Gastroesophageal sphincter (tissue), 4 donors: ENCODE measurements at regions not wholly inside any gene's neighbourhood (a gene's known extent, or its start where the extent isn't known, plus 50 kb on each side); places are given as distances from the start of the nearest gene placed in this dataset.

Source experiments
- ATAC-seq: fragments of 150-250 bp; one replicate; pipeline ENCODE4 v1.9.1; 2016; ENCODE audit warnings: mild to moderate bottlenecking, moderate library complexity
- H3K27ac ChIP-seq, 4 donors: fragments of 200-600 bp; sonication (generic) in 3 of 4; 1 replicate in 3 of 4; 2 replicates in 1 of 4; pipeline ENCODE4 v1.5.1; 2016 to 2019
- H3K27me3 ChIP-seq: fragments of 200-600 bp; sonication (generic); one replicate; pipeline ENCODE4 v1.5.1; 2019
- H3K36me3 ChIP-seq, 2 donors: fragments of 200-600 bp; sonication (generic); one replicate each; pipeline ENCODE4 v1.5.1; 2019; ENCODE audit warnings: control low read depth in 1 of 2
- H3K4me1 ChIP-seq, 3 donors: fragments of 200-600 bp; sonication (generic); 1 replicate in 2 of 3; 2 replicates in 1 of 3; pipeline ENCODE4 v1.5.1; 2016 to 2019; ENCODE audit warnings: control low read depth in 2 of 3
- H3K4me3 ChIP-seq, 2 donors: fragments of 200-600 bp; sonication (generic); one replicate each; pipeline ENCODE4 v1.5.1; 2019; ENCODE audit warnings: mild to moderate bottlenecking in 1 of 2, moderate library complexity in 1 of 2
- H3K9me3 ChIP-seq, 3 donors: fragments of 200-600 bp; sonication (generic); one replicate each; pipeline ENCODE4 v1.5.1; 2017 to 2019; ENCODE audit warnings: control low read depth in 2 of 3
- EP300 ChIP-seq: sonication (generic); formaldehyde crosslinking; IDR thresholded peaks from one replicate; pipeline ENCODE4 v1.6.1; 2017; ENCODE audit warnings: antibody characterized with exemption, mild to moderate bottlenecking
- POLR2A ChIP-seq, 2 donors: fragments of 450-650 bp; IDR thresholded peaks; one replicate each; pipeline ENCODE4 v1.6.1; 2017; ENCODE audit warnings: antibody characterized with exemption in 2 of 2, mild to moderate bottlenecking in 2 of 2, moderate library complexity in 1 of 2
- POLR2AphosphoS5 ChIP-seq: sonication (generic); formaldehyde crosslinking; IDR thresholded peaks from one replicate; pipeline ENCODE4 v1.6.1; 2017; ENCODE audit warnings: antibody characterized with exemption
- WGBS, 2 donors: methylation state at CpG; one replicate each; pipeline ENCODE4 v1.1.5; 2018; ENCODE audit warnings: low coverage in 1 of 2; 5-methylcytosine and 5-hydroxymethylcytosine counted together
- TF ChIP-seq, protein P1 (sequence below), 4 experiments: fragments of 200-600 bp in 2 of 4; fragments of 450-650 bp in 2 of 4; sonication (generic) in 1 of 4; IDR thresholded peaks; one replicate each; pipeline ENCODE4 v1.5.1; 2017 to 2019; ENCODE audit warnings: antibody characterized with exemption in 4 of 4, mild to moderate bottlenecking in 2 of 4, moderate library complexity in 2 of 4

DNA sequence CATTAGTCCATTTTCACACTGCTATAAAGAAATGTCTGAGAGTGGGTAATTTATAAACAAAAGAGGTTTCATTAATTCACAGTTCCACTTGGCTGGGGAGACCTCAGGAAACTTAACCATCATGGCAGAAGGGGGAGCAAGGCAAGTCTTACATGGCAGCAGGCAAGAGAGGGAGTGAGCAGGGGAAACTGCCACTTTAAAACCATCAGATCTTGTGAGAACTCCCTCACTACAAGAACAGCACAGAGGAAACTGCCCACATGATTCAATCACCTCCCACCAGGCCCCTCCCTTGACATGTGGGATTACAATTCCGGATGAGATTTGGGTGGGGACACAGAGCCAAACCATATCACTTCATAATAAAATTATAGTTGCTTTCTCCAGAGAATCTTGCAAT is 365.5 kb upstream of the ID2 start:
- no peak overlapping the region for H3K27ac ChIP-seq
- H3K36me3 ChIP-seq, result no peaks in the 10 kb centered on the region
- no peak overlapping the region for H3K4me3 ChIP-seq
- WGBS, 2 donors, result 14 to 20% methylated on average over 1 of the region's 1 CpG
- ATAC-seq, result no peak
- no peaks in the 10 kb centered on the region for H3K9me3 ChIP-seq
- no peak for TF ChIP-seq EP300
- TF ChIP-seq, protein P1, sequence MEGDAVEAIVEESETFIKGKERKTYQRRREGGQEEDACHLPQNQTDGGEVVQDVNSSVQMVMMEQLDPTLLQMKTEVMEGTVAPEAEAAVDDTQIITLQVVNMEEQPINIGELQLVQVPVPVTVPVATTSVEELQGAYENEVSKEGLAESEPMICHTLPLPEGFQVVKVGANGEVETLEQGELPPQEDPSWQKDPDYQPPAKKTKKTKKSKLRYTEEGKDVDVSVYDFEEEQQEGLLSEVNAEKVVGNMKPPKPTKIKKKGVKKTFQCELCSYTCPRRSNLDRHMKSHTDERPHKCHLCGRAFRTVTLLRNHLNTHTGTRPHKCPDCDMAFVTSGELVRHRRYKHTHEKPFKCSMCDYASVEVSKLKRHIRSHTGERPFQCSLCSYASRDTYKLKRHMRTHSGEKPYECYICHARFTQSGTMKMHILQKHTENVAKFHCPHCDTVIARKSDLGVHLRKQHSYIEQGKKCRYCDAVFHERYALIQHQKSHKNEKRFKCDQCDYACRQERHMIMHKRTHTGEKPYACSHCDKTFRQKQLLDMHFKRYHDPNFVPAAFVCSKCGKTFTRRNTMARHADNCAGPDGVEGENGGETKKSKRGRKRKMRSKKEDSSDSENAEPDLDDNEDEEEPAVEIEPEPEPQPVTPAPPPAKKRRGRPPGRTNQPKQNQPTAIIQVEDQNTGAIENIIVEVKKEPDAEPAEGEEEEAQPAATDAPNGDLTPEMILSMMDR (IDR thresholded peaks at IDR 0.05), result no peak
- TF ChIP-seq POLR2AphosphoS5, result no peak
- no peak for TF ChIP-seq POLR2A (IDR thresholded peaks at IDR 0.05)
- no peaks in the 10 kb centered on the region for H3K27me3 ChIP-seq
- peaks cover 0 to 3% (median 0%) of the 10 kb centered on the region in 3 donors for H3K4me1 ChIP-seq

DNA sequence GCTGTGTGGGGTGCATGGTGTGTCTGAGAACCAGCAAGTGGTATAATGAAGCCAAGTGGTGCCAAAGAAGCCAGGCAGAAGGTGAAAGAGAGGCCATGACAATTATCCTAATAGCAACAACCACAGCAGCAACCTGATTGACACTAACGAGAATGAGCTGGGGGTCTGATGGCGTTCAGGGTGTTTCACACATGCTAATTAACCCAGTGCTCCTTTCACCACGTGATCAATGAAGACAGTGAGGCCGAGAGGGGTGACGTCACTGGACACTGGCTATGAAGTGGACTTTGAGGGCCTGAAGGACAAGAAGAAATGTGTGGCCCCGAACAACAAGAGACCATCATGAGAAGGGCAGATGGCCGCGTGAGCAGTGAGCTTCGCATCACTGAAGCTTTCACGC is 364.4 kb upstream of the ID2 start:
- Histone ChIP-seq H3K4me3 (no peak overlapping the region), H3K27ac (no peak overlapping the region), H3K4me1 (peaks cover 0 to 3% (median 0%) of the 10 kb centered on the region in 3 donors), H3K9me3 (no peaks in the 10 kb centered on the region), H3K27me3 (no peaks in the 10 kb centered on the region), H3K36me3 (no peaks in the 10 kb centered on the region)
- WGBS, 2 donors, result 80 to 91% methylated on average over 7 to 9 of the region's 10 CpGs
- ATAC-seq, result no peak
- TF ChIP-seq, protein P1 (IDR thresholded peaks at IDR 0.05), result no peak
- TF ChIP-seq POLR2A (IDR thresholded peaks at IDR 0.05) (no peak), POLR2AphosphoS5 (no peak)

DNA sequence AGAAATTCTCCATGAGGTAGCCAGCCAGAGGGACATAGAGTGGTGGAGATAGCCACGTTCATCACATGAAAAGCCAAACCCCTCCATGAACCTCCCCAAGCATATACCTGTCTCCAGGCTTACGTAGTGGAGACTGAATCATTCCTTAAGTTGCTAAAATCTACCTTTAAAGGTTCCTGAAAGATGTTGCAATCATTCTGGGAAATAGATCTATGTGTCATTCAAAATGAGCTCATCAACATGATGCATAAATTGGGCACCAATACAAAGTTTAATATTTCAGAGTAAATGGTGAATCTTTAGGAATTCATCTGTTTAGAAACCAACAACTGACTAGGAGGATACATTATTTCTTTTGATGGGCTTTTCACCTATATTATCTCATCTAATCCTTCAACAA is 362.6 kb upstream of the ID2 start:
- Histone ChIP-seq H3K27me3 (no peaks in the 10 kb centered on the region), H3K36me3 (no peaks in the 10 kb centered on the region), H3K4me1 (peaks cover 0 to 3% (median 0%) of the 10 kb centered on the region in 3 donors), H3K27ac (no peak overlapping the region), H3K9me3 (no peaks in the 10 kb centered on the region), H3K4me3 (no peak overlapping the region)
- no peak for ATAC-seq
- WGBS, 2 donors, result 60 to 78% methylated on average over 2 of the region's 2 CpGs
- TF ChIP-seq POLR2AphosphoS5 (no peak), EP300 (no peak), POLR2A (IDR thresholded peaks at IDR 0.05) (no peak)
- TF ChIP-seq, protein P1 (IDR thresholded peaks at IDR 0.05), result no peak

DNA sequence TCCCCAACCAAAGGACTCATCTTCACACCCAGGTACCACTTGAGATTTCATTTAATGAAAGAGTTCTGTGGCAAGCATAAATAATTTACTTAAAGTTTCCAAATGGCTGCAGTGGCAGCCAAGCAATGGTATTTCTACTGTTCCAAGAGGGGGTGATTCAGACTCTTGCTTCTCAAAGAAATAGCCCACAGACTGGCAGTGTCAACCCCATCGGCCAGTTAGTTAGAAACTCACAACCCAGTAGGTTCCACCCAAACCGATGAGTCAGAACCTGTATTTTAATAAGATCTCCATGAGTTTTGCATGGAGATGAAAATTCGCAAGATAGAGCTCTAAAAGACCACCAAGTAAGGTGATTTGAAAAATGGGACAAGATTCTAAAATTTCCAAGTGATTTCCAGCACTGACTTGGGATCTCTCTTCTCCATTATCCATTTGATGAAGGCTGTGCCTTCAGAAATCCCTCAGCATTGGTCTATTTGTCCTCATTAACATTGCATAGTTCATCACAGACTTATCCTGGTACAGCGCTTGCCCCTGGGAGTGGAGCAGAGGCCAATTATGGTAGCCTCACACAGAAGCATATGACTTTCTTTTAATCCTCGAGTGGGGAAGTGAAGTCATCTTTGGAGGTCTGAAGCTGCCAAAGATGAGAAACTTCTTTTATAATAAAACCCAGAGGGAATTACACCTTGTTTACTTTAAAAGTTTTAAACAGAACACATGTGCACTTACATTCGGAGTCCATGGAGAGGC is 361.4 kb upstream of the ID2 start:
- no peak overlapping the region for H3K27ac ChIP-seq
- no peaks in the 10 kb centered on the region for H3K27me3 ChIP-seq
- 74 to 100% methylated on average over 3 to 6 of the region's 6 CpGs for WGBS, 2 donors
- H3K4me1 ChIP-seq, result peaks cover 0 to 3% (median 0%) of the 10 kb centered on the region in 3 donors
- ATAC-seq, result no peak
- no peak for TF ChIP-seq POLR2AphosphoS5
- TF ChIP-seq EP300, result no peak
- no peak for TF ChIP-seq POLR2A (IDR thresholded peaks at IDR 0.05)
- TF ChIP-seq, protein P1 (IDR thresholded peaks at IDR 0.05), result no peak
- H3K4me3 ChIP-seq, result no peak overlapping the region
- no peaks in the 10 kb centered on the region for H3K36me3 ChIP-seq
- H3K9me3 ChIP-seq, result no peaks in the 10 kb centered on the region

DNA sequence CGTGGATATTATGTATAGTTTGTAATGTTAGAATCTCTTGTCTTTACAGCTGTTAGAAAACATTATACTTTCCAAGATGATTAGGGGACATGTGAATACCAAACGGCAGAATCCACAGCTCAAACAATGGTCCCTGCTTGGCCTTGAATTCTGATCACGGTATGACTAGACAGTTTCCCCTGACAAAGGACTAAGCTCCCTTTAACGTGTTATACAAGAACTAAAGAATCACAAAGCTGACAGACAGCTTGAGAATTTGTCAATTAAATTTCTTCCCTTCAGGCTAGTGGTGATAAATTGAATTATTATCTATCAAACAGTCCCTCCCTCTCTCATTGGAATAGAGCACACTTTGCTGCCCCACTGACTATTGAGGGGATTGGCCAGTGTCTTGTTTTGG is 359.2 kb upstream of the ID2 start:
- Histone ChIP-seq H3K4me1 (no peaks in the 10 kb centered on the region), H3K9me3 (no peaks in the 10 kb centered on the region), H3K36me3 (no peaks in the 10 kb centered on the region), H3K27ac (no peak overlapping the region), H3K27me3 (no peaks in the 10 kb centered on the region), H3K4me3 (no peak overlapping the region)
- WGBS, 2 donors, result 61 to 72% methylated on average over 3 to 4 of the region's 4 CpGs
- no peak for ATAC-seq
- no peak for TF ChIP-seq POLR2A (IDR thresholded peaks at IDR 0.05)
- TF ChIP-seq EP300, result no peak
- TF ChIP-seq, protein P1 (IDR thresholded peaks at IDR 0.05), result no peak
